ENCODE measurements at regions not wholly inside any gene's neighbourhood (a gene's known extent, or its start where the extent isn't known, plus 50 kb on each side); places are given as distances from the start of the nearest gene placed in this dataset.

GRCh38 chr2:75431763-75432162 lies 129.0 kb downstream of the EVA1A start:
- no peak for TF ChIP-seq CTCF (conservative IDR thresholded peaks at IDR 0.05 in 1 of 2, IDR thresholded peaks at IDR 0.05 in 1 of 2; ENCODE audit: low read depth in 1 of 2, low read length in 2 of 2)
- no peak for TF ChIP-seq EZH2 (IDR thresholded peaks at IDR 0.05; ENCODE audit: low read length, missing control alignments)

All from fibroblast of lung (primary cell).